Panc1 (cell line): ENCODE measurements at regions not wholly inside any gene's neighbourhood (a gene's known extent, or its start where the extent isn't known, plus 50 kb on each side); places are given as distances from the start of the nearest gene placed in this dataset.

Experiments used
- ATAC-seq: fragments of 200-7000 bp; cut with Tn5 transposase; 2 replicates; pipeline ENCODE4 v1.9.1; 2020; ENCODE audit warnings: mild to moderate bottlenecking, moderate library complexity
- BruUV-seq: library from RNA; stranded (reverse); fragments of 400-500 nt; replicated peaks from 2 replicates; lab custom pipeline; 2021; lab: Mats Ljungman, UMichigan
- CTCF ChIA-PET: fragments of 300-600 bp; sonication (Branson Sonifier 250); formaldehyde crosslinking; loops from one replicate; lab custom pipeline; 2022; ENCODE audit warnings: antibody characterized with exemption; lab: Charles Lee
- POLR2A ChIA-PET: fragments of 300-600 bp; sonication (Branson Sonifier 250); formaldehyde crosslinking; loops from one replicate; lab custom pipeline; 2022; ENCODE audit warnings: antibody characterized with exemption; lab: Charles Lee
- DNase-seq: peaks from one replicate; pipeline ENCODE4 v3.0.0-alpha.2; 2010; ENCODE audit warnings: low read depth, low spot score
- H3K27ac ChIP-seq: 2 replicates; pipeline ENCODE4 v1.5.1; 2011; ENCODE audit warnings: mild to moderate bottlenecking, low read length, inconsistent platforms
- H3K27me3 ChIP-seq: fragments of 200-500 bp; sonication (Bioruptor generic); 2 replicates; pipeline ENCODE4 v1.6.0; 2014; ENCODE audit warnings: low read length, inconsistent platforms; ENCODE audit not compliant: control insufficient read depth, insufficient read depth
- H3K36me3 ChIP-seq: fragments of 200-500 bp; sonication (Bioruptor generic); 2 replicates; pipeline ENCODE4 v1.5.1; 2014; ENCODE audit warnings: inconsistent platforms, mild to moderate bottlenecking, low read length, moderate library complexity; ENCODE audit not compliant: control insufficient read depth, insufficient read depth
- H3K4me1 ChIP-seq: 2 replicates; pipeline ENCODE4 v1.5.1; 2011; ENCODE audit warnings: inconsistent platforms, mild to moderate bottlenecking, low read length, moderate library complexity; ENCODE audit not compliant: control insufficient read depth, insufficient read depth
- H3K4me3 ChIP-seq, 2 experiments: 2 replicates each; pipeline ENCODE4 v1.5.1; 2011 to 2012; ENCODE audit warnings: low read depth in 2 of 2, low read length in 2 of 2, mild to moderate bottlenecking in 2 of 2, inconsistent platforms in 1 of 2, moderate library complexity in 1 of 2
- H3K9me3 ChIP-seq: fragments of 200-500 bp; sonication (Bioruptor generic); 2 replicates; pipeline ENCODE4 v1.5.1; 2014; ENCODE audit warnings: low read depth, mild to moderate bottlenecking, inconsistent platforms, low read length, moderate library complexity; ENCODE audit not compliant: control insufficient read depth, insufficient read depth
- POLR2AphosphoS5 ChIP-seq: IDR thresholded peaks from 2 replicates; pipeline ENCODE4 v1.6.1; 2012; ENCODE audit warnings: mild to moderate bottlenecking, low read depth, low read length, moderate library complexity
- SIN3A ChIP-seq: IDR thresholded peaks from 2 replicates; pipeline ENCODE4 v1.6.1; 2012; ENCODE audit warnings: low read depth, mild to moderate bottlenecking, low read length, moderate library complexity, borderline replicate concordance; ENCODE audit not compliant: insufficient read depth
- TCF7L2 ChIP-seq: IDR thresholded peaks from 2 replicates; pipeline ENCODE4 v1.6.1; 2011; ENCODE audit warnings: mild to moderate bottlenecking, low read depth, low read length, inconsistent platforms
- in situ Hi-C: cut with HindIII; loops from 2 replicates; pipeline ENCODE4 v1.10.0; 2016; ENCODE audit warnings: low sequenced_read_pairs, low pct_unique_long_range_greater_than_20kb
- intact Hi-C: fragments of 100-400 bp; cut with micrococcal nuclease; formaldehyde crosslinking; loops from one replicate; pipeline ENCODE4 v1.10.0; 2022; ENCODE audit not compliant: unreplicated experiment
- TF ChIP-seq, protein P1 (sequence below), 2 experiments: IDR thresholded peaks; 2 replicates each; pipeline ENCODE4 v1.6.1; 2011 to 2012; ENCODE audit warnings: low read depth in 2 of 2, control low read depth in 1 of 2, low read length in 1 of 2, mild to moderate bottlenecking in 1 of 2, moderate library complexity in 1 of 2; ENCODE audit not compliant: insufficient read depth in 1 of 2
- TF ChIP-seq, protein P2 (sequence below): fragments of 450-650 bp; IDR thresholded peaks from 2 replicates; pipeline ENCODE4 v1.5.1; 2017; ENCODE audit warnings: mild to moderate bottlenecking

DNA sequence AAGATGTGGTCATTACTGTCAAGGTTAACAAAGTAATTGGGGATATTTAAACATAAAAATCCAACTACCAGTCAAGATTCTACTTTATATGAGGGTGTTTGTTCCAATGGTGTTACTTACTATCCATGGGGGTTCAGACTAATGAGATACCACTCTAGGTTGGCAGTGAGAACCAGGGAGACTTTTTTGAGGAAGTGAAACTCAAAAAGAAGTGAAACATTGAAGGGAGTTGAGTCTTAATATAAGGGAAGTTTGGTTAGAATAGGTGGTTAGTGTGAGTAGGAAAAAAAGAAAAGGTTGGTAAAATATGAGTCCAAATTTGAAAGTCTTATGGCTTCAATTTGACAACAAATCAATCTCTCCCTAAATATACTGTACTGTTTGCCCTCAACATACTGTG lies 123.6 kb upstream of the ANK3 start:
- intact Hi-C loops, result no loop called here
- POLR2A ChIA-PET, result no interaction called here
- Histone ChIP-seq H3K27ac (no peak overlapping the region), H3K4me1 (no peaks in the 10 kb centered on the region), H3K27me3 (no peaks in the 10 kb centered on the region), H3K9me3 (no peaks in the 10 kb centered on the region), H3K36me3 (no peaks in the 10 kb centered on the region), H3K4me3 (no peak overlapping the region)
- in situ Hi-C loops, result no loop called here
- TF ChIP-seq SIN3A (no peak), TCF7L2 (no peak), POLR2AphosphoS5 (no peak)
- TF ChIP-seq, protein P1, sequence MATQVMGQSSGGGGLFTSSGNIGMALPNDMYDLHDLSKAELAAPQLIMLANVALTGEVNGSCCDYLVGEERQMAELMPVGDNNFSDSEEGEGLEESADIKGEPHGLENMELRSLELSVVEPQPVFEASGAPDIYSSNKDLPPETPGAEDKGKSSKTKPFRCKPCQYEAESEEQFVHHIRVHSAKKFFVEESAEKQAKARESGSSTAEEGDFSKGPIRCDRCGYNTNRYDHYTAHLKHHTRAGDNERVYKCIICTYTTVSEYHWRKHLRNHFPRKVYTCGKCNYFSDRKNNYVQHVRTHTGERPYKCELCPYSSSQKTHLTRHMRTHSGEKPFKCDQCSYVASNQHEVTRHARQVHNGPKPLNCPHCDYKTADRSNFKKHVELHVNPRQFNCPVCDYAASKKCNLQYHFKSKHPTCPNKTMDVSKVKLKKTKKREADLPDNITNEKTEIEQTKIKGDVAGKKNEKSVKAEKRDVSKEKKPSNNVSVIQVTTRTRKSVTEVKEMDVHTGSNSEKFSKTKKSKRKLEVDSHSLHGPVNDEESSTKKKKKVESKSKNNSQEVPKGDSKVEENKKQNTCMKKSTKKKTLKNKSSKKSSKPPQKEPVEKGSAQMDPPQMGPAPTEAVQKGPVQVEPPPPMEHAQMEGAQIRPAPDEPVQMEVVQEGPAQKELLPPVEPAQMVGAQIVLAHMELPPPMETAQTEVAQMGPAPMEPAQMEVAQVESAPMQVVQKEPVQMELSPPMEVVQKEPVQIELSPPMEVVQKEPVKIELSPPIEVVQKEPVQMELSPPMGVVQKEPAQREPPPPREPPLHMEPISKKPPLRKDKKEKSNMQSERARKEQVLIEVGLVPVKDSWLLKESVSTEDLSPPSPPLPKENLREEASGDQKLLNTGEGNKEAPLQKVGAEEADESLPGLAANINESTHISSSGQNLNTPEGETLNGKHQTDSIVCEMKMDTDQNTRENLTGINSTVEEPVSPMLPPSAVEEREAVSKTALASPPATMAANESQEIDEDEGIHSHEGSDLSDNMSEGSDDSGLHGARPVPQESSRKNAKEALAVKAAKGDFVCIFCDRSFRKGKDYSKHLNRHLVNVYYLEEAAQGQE (IDR thresholded peaks at IDR 0.05; ENCODE audit: insufficient read depth in 1 of 2, low read depth in 2 of 2, low read length in 1 of 2), result no peak
- TF ChIP-seq, protein P2, sequence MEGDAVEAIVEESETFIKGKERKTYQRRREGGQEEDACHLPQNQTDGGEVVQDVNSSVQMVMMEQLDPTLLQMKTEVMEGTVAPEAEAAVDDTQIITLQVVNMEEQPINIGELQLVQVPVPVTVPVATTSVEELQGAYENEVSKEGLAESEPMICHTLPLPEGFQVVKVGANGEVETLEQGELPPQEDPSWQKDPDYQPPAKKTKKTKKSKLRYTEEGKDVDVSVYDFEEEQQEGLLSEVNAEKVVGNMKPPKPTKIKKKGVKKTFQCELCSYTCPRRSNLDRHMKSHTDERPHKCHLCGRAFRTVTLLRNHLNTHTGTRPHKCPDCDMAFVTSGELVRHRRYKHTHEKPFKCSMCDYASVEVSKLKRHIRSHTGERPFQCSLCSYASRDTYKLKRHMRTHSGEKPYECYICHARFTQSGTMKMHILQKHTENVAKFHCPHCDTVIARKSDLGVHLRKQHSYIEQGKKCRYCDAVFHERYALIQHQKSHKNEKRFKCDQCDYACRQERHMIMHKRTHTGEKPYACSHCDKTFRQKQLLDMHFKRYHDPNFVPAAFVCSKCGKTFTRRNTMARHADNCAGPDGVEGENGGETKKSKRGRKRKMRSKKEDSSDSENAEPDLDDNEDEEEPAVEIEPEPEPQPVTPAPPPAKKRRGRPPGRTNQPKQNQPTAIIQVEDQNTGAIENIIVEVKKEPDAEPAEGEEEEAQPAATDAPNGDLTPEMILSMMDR, result no peak
- DNase-seq (no peak), ATAC-seq (no peak)
- BruUV-seq, result no TSS peak
- CTCF ChIA-PET, result no interaction called here

DNA sequence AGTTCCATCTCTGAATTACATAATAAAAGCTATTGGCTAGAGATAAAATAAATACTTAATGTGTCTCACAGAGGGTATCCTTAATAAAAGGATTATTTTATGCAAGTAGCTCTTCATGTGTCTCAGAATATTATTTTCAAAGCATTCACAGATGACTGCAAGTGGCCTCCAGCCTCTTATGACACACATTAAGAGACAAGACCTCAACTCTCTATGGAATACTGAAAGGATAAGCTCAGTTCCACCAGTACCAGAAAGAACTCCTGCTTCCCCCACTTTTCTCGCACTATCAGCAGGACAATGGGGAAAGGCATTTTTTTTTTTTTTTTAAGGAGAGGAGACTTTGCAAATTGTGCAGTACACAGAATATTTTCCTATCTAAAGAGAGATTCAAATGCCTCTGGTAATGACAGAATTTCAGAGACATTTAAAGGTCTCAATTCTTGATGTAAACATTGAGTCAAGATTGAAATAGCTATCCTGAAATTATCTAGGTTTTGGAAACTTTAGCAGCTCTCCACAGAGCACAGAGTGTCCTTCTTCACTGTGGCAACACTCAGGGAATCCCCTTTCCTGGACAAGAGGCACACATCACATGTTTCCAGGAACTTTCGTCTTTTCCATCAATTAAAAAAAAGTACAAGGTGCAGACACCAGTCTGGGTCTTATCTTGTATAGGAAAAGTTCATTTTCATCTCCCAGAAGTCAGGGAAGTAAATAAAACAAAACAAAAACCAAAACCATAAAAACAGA lies 122.0 kb upstream of the ANK3 start:
- intact Hi-C loops (no loop called here), in situ Hi-C loops (no loop called here)
- BruUV-seq, result no TSS peak
- TF ChIP-seq POLR2AphosphoS5, result no peak
- TF ChIP-seq, protein P1 (IDR thresholded peaks at IDR 0.05; ENCODE audit: insufficient read depth in 1 of 2, low read depth in 2 of 2, low read length in 1 of 2), result no peak
- TF ChIP-seq TCF7L2, result no peak
- no peak for TF ChIP-seq SIN3A
- TF ChIP-seq, protein P2, result no peak
- ChIA-PET POLR2A (no interaction called here), CTCF (interaction anchor here (0.7 kb wide), 1 partner anchor 36 kb away, joined by 5 read pairs; no protein-coding TSS in a partner anchor)
- Histone ChIP-seq H3K4me3 (no peak overlapping the region), H3K9me3 (no peaks in the 10 kb centered on the region), H3K36me3 (no peaks in the 10 kb centered on the region), H3K27me3 (no peaks in the 10 kb centered on the region), H3K27ac (no peak overlapping the region), H3K4me1 (no peaks in the 10 kb centered on the region)
- no peak for DNase-seq
- no peak for ATAC-seq
